Trophoblast cell (in vitro differentiated cells and primary cell): ENCODE measurements at regions not wholly inside any gene's neighbourhood (a gene's known extent, or its start where the extent isn't known, plus 50 kb on each side); places are given as distances from the start of the nearest gene placed in this dataset.

ENCODE experiments used
- DNase-seq, 2 donors: peaks; one replicate each; pipeline ENCODE4 v3.0.0-alpha.2; 2016
- H2AFZ ChIP-seq: 2 replicates; pipeline ENCODE4 v1.6.1; 2013; ENCODE audit warnings: low read length, moderate library complexity, mild to moderate bottlenecking; ENCODE audit not compliant: insufficient read depth, poor library complexity
- H2AK5ac ChIP-seq: 2 replicates; pipeline ENCODE4 v1.6.1; 2013; ENCODE audit warnings: mild to moderate bottlenecking, low read length
- H2BK120ac ChIP-seq: 2 replicates; pipeline ENCODE4 v1.6.1; 2013; ENCODE audit warnings: low read length, mild to moderate bottlenecking, moderate library complexity; ENCODE audit not compliant: insufficient read depth, poor library complexity
- H2BK12ac ChIP-seq: 2 replicates; pipeline ENCODE4 v1.6.1; 2013; ENCODE audit warnings: mild to moderate bottlenecking, low read length, moderate library complexity
- H2BK5ac ChIP-seq: 2 replicates; pipeline ENCODE4 v1.6.1; 2013; ENCODE audit warnings: low read length, low read depth, moderate library complexity, mild to moderate bottlenecking; ENCODE audit not compliant: poor library complexity
- H3K14ac ChIP-seq: 2 replicates; pipeline ENCODE4 v1.6.1; 2013; ENCODE audit warnings: mild to moderate bottlenecking, low read length
- H3K18ac ChIP-seq: 2 replicates; pipeline ENCODE4 v1.6.1; 2013; ENCODE audit warnings: mild to moderate bottlenecking, low read length
- H3K23ac ChIP-seq: 2 replicates; pipeline ENCODE4 v1.6.1; 2013; ENCODE audit warnings: low read length
- H3K27ac ChIP-seq: 2 replicates; pipeline ENCODE4 v1.5.1; 2013; ENCODE audit warnings: low read depth, mild to moderate bottlenecking, inconsistent platforms, low read length, moderate library complexity
- H3K27me3 ChIP-seq: 2 replicates; pipeline ENCODE4 v1.6.1; 2013; ENCODE audit warnings: inconsistent platforms, mild to moderate bottlenecking, low read length, moderate library complexity; ENCODE audit not compliant: insufficient read depth
- H3K36me3 ChIP-seq, 2 experiments: 1 replicate in 1 of 2; 2 replicates in 1 of 2; pipeline ENCODE4 v1.6.1; 2013; ENCODE audit warnings: low read length in 2 of 2, mild to moderate bottlenecking in 2 of 2, moderate library complexity in 1 of 2; ENCODE audit not compliant: insufficient read depth in 2 of 2, control insufficient read depth in 1 of 2
- H3K4ac ChIP-seq: 2 replicates; pipeline ENCODE4 v1.6.1; 2013; ENCODE audit warnings: low read depth, mild to moderate bottlenecking, low read length, moderate library complexity
- H3K4me1 ChIP-seq, 2 experiments: 1 replicate in 1 of 2; 2 replicates in 1 of 2; pipeline ENCODE4 v1.6.1; 2013; ENCODE audit warnings: low read length in 2 of 2, mild to moderate bottlenecking in 2 of 2, moderate library complexity in 1 of 2; ENCODE audit not compliant: insufficient read depth in 2 of 2, control insufficient read depth in 1 of 2
- H3K4me2 ChIP-seq: 2 replicates; pipeline ENCODE4 v1.6.1; 2013; ENCODE audit warnings: inconsistent platforms, mild to moderate bottlenecking, low read length, moderate library complexity
- H3K4me3 ChIP-seq: 2 replicates; pipeline ENCODE4 v1.5.1; 2013; ENCODE audit warnings: mild to moderate bottlenecking, low read depth, low read length, inconsistent platforms
- H3K79me1 ChIP-seq: one replicate; pipeline ENCODE4 v1.6.1; 2013; ENCODE audit warnings: low read length
- H3K79me2 ChIP-seq: 2 replicates; pipeline ENCODE4 v1.6.1; 2013; ENCODE audit warnings: low read length, mild to moderate bottlenecking; ENCODE audit not compliant: control insufficient read depth, insufficient read depth, poor library complexity
- H3K9ac ChIP-seq: 2 replicates; pipeline ENCODE4 v1.6.1; 2013; ENCODE audit warnings: mild to moderate bottlenecking, low read length
- H3K9me3 ChIP-seq: 2 replicates; pipeline ENCODE4 v1.6.1; 2013; ENCODE audit warnings: low read depth, mild to moderate bottlenecking, control low read depth, inconsistent platforms, low read length; ENCODE audit not compliant: insufficient read depth
- H4K12ac ChIP-seq: 2 replicates; pipeline ENCODE4 v1.6.1; 2013; ENCODE audit warnings: low read depth, mild to moderate bottlenecking, low read length, moderate library complexity
- H4K8ac ChIP-seq: 2 replicates; pipeline ENCODE4 v1.6.1; 2013; ENCODE audit warnings: low read depth, mild to moderate bottlenecking, low read length, moderate library complexity
- H4K91ac ChIP-seq: one replicate; pipeline ENCODE4 v1.6.1; 2013; ENCODE audit warnings: low read depth, mild to moderate bottlenecking, low read length, moderate library complexity
- WGBS: extraction: QIAGEN DNeasy Blood & Tissue Kit; methylation state at CpG from one replicate; pipeline ENCODE4 v1.1.7; 2013; ENCODE audit warnings: missing lambda C conversion rate; ENCODE audit not compliant: insufficient read length, insufficient coverage; ENCODE audit errors: extremely low coverage; 5-methylcytosine and 5-hydroxymethylcytosine counted together

DNA sequence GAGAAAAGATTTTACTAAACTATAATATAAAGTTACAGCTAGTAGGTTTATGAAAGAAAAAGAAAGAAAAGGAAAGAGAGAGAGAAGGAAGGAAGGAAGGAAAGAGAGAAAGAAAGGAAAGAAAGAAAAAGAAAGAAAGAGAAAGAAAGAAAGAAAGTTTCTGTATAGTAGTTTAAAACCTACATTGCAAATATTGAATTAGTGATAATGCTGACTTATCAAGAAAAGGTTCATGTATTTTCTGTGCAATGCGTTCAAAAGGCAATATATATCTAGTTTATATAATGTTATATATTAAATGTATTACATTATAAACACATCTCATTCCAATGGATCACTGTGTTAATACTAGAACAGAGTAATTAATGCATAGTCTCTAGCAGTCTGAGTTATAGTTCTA is 648.4 kb downstream of the ZBBX start:
- Histone ChIP-seq H4K8ac (no peak overlapping the region), H3K27me3 (no peaks in the 10 kb centered on the region), H3K14ac (no peak overlapping the region), H3K79me2 (no peaks in the 10 kb centered on the region), H3K9me3 (no peaks in the 10 kb centered on the region), H2BK5ac (no peak overlapping the region), H3K27ac (no peak overlapping the region), H3K23ac (no peak overlapping the region), H2AFZ (no peak overlapping the region), H3K4ac (no peak overlapping the region), H3K18ac (no peak overlapping the region), H3K9ac (no peak overlapping the region), H3K4me2 (no peak overlapping the region), H2AK5ac (no peak overlapping the region), H2BK120ac (no peak overlapping the region), H4K91ac (no peak overlapping the region), H4K12ac (no peak overlapping the region), H3K4me3 (no peak overlapping the region), H2BK12ac (no peak overlapping the region), H3K36me3 (no peaks in the 10 kb centered on the region), H3K4me1 (peaks cover 0 to 2% of the 10 kb centered on the region in 2 experiments), H3K79me1 (no peaks in the 10 kb centered on the region)
- no CpG with 5 or more reads among the region's 1 CpG for WGBS
- no peak for DNase-seq

- Histone ChIP-seq H3K4me2 (no peak overlapping the region), H2BK120ac (no peak overlapping the region), H3K9me3 (no peaks in the 10 kb centered on the region), H2BK12ac (no peak overlapping the region), H3K4me1 (no peaks in the 10 kb centered on the region), H4K8ac (no peak overlapping the region), H2AFZ (no peak overlapping the region), H4K12ac (no peak overlapping the region), H3K4me3 (no peak overlapping the region), H3K79me1 (no peaks in the 10 kb centered on the region), H4K91ac (no peak overlapping the region), H3K36me3 (no peaks in the 10 kb centered on the region), H3K14ac (no peak overlapping the region), H3K79me2 (no peaks in the 10 kb centered on the region), H3K27ac (no peak overlapping the region), H2AK5ac (no peak overlapping the region), H3K27me3 (no peaks in the 10 kb centered on the region), H2BK5ac (no peak overlapping the region), H3K18ac (no peak overlapping the region), H3K23ac (no peak overlapping the region), H3K4ac (no peak overlapping the region), H3K9ac (no peak overlapping the region)
- no peak for DNase-seq
Measured at GRCh38 chr3:166721466-166721865, 658.6 kb downstream of the ZBBX start.

DNA sequence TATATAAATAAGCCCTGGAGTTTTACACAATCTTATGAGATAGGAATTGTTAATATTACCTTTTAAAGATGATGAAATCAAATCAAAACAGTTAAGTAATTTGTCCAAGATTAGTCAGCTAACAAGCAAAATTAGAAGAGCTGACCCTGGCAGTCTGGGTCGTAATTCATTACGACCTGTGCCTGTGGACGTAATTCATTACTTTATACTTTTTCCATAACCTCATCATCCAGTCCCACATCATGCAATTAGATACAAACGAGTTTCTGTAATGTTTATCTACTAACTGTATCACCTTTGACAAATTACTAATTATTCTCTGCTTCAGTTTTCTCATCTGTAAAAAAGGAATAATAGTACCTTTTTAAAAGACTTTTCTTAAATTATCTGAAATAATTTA is 665.9 kb downstream of the ZBBX start:
- H3K4me3 ChIP-seq: no peak overlapping the region
- H3K79me1 ChIP-seq: no peaks in the 10 kb centered on the region
- no peak overlapping the region for H3K23ac ChIP-seq
- H4K8ac ChIP-seq: no peak overlapping the region
- H3K27me3 ChIP-seq: no peaks in the 10 kb centered on the region
- H3K18ac ChIP-seq: no peak overlapping the region
- H2AFZ ChIP-seq: no peak overlapping the region
- no peak overlapping the region for H2BK12ac ChIP-seq
- no peak overlapping the region for H3K14ac ChIP-seq
- H3K9ac ChIP-seq: no peak overlapping the region
- no peaks in the 10 kb centered on the region for H3K36me3 ChIP-seq
- no peaks in the 10 kb centered on the region for H3K4me1 ChIP-seq
- WGBS: no CpG with 5 or more reads among the region's 4 CpGs
- H3K79me2 ChIP-seq: no peaks in the 10 kb centered on the region
- H2AK5ac ChIP-seq: no peak overlapping the region
- H2BK120ac ChIP-seq: no peak overlapping the region
- H3K27ac ChIP-seq: no peak overlapping the region
- no peak for DNase-seq
- H3K4me2 ChIP-seq: no peak overlapping the region
- no peak overlapping the region for H3K4ac ChIP-seq
- H3K9me3 ChIP-seq: no peaks in the 10 kb centered on the region
- no peak overlapping the region for H4K12ac ChIP-seq
- no peak overlapping the region for H2BK5ac ChIP-seq
- H4K91ac ChIP-seq: no peak overlapping the region

GRCh38 chr3:166713787-166714186 is 666.3 kb downstream of the ZBBX start:
- Histone ChIP-seq H3K23ac (no peak overlapping the region), H3K4ac (no peak overlapping the region), H3K4me1 (no peaks in the 10 kb centered on the region), H2AFZ (no peak overlapping the region), H3K14ac (no peak overlapping the region), H2BK5ac (no peak overlapping the region), H2BK12ac (no peak overlapping the region), H3K79me2 (no peaks in the 10 kb centered on the region), H4K91ac (no peak overlapping the region), H2BK120ac (no peak overlapping the region), H3K4me2 (no peak overlapping the region), H3K9ac (no peak overlapping the region), H3K36me3 (no peaks in the 10 kb centered on the region), H2AK5ac (no peak overlapping the region), H3K18ac (no peak overlapping the region), H3K79me1 (no peaks in the 10 kb centered on the region), H4K12ac (no peak overlapping the region), H4K8ac (no peak overlapping the region), H3K4me3 (no peak overlapping the region), H3K9me3 (no peaks in the 10 kb centered on the region), H3K27me3 (no peaks in the 10 kb centered on the region), H3K27ac (no peak overlapping the region)
- WGBS: no CpG with 5 or more reads among the region's 2 CpGs
- no peak for DNase-seq

DNA sequence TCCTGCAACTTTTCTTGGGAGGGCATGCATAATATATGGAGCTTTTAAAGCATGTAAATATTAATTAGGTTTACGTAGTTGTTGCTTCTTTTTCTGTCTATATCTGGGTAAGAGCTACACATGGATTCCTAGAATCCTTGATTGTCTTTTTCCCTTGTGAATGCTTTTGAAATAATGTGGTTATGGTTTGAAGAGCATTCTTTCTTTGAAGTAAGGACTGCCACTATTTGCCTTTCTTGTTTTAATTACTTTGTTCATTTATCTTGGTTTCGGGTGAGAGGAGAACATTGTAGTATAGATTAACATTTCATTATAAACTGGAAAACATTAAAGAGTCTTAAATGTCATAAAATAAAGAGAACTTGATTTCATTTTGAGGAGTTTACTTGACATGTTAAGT is 674.0 kb downstream of the ZBBX start:
- Histone ChIP-seq H3K36me3 (no peaks in the 10 kb centered on the region), H3K79me1 (no peaks in the 10 kb centered on the region), H3K4me2 (no peak overlapping the region), H3K27me3 (no peaks in the 10 kb centered on the region), H2AK5ac (no peak overlapping the region), H3K4me1 (no peaks in the 10 kb centered on the region), H3K14ac (no peak overlapping the region), H2BK120ac (no peak overlapping the region), H2BK12ac (no peak overlapping the region), H4K91ac (no peak overlapping the region), H3K23ac (no peak overlapping the region), H3K27ac (no peak overlapping the region), H3K4ac (no peak overlapping the region), H3K18ac (no peak overlapping the region), H2BK5ac (no peak overlapping the region), H2AFZ (no peak overlapping the region), H3K79me2 (no peaks in the 10 kb centered on the region), H4K8ac (no peak overlapping the region), H3K9me3 (no peaks in the 10 kb centered on the region), H3K4me3 (no peak overlapping the region), H4K12ac (no peak overlapping the region), H3K9ac (no peak overlapping the region)
- WGBS: no CpG with 5 or more reads among the region's 2 CpGs
- DNase-seq: no peak
